ENCODE measurements at regions not wholly inside any gene's neighbourhood (a gene's known extent, or its start where the extent isn't known, plus 50 kb on each side); places are given as distances from the start of the nearest gene placed in this dataset.

DNA sequence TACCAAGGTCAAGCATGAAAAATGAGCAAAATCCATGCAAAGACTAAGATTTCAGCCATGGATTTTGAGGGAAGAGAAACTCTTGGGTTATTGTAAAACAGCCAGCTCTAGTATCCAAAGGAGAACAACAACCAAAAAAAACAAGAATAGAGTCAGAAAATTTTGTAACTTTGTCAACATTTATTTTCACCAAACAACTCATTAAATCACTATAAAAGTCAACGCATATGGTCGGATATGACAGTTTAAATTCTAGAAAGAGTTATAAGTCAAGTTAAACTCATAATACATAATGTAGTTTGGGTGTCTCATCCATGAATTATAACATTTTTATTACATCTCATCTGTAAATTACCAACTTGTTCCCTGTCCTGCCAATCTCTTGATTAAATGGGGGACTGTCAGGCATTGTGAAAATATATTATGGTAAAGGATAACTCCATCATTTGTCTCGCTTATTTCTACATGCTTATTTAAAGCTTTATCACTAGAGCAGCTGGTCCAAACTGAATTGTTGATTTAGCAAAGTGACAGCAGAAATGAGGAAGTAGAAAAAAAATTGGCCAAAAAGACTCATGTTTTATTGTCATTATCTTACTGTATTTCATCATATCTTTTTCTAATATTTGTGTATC, 224.8 kb upstream of the NOCT start:
- TF ChIP-seq, protein P1, sequence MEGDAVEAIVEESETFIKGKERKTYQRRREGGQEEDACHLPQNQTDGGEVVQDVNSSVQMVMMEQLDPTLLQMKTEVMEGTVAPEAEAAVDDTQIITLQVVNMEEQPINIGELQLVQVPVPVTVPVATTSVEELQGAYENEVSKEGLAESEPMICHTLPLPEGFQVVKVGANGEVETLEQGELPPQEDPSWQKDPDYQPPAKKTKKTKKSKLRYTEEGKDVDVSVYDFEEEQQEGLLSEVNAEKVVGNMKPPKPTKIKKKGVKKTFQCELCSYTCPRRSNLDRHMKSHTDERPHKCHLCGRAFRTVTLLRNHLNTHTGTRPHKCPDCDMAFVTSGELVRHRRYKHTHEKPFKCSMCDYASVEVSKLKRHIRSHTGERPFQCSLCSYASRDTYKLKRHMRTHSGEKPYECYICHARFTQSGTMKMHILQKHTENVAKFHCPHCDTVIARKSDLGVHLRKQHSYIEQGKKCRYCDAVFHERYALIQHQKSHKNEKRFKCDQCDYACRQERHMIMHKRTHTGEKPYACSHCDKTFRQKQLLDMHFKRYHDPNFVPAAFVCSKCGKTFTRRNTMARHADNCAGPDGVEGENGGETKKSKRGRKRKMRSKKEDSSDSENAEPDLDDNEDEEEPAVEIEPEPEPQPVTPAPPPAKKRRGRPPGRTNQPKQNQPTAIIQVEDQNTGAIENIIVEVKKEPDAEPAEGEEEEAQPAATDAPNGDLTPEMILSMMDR (IDR thresholded peaks at IDR 0.05), result no peak
- no peak for TF ChIP-seq POLR2A (IDR thresholded peaks at IDR 0.05)

All from esophagus squamous epithelium (tissue), 4 donors.